Lower lobe of right lung (tissue), 2 donors: ENCODE measurements at regions not wholly inside any gene's neighbourhood (a gene's known extent, or its start where the extent isn't known, plus 50 kb on each side); places are given as distances from the start of the nearest gene placed in this dataset.

Experiments used
- ATAC-seq, 2 donors: fragments of 200-7000 bp; cut with Tn5 transposase; one replicate each; pipeline ENCODE4 v1.9.1; 2020 to 2022; ENCODE audit warnings: mild to moderate bottlenecking in 2 of 2, moderate library complexity in 2 of 2
- DNase-seq: peaks from one replicate; pipeline ENCODE4 v3.0.0-alpha.2; 2020
- H3K27ac ChIP-seq: fragments of 200-600 bp; one replicate; pipeline ENCODE4 v1.8.0; 2022
- H3K27me3 ChIP-seq: fragments of 200-600 bp; one replicate; pipeline ENCODE4 v1.8.0; 2022; ENCODE audit warnings: low read depth
- H3K36me3 ChIP-seq: fragments of 200-600 bp; one replicate; pipeline ENCODE4 v1.8.0; 2022; ENCODE audit warnings: mild to moderate bottlenecking
- H3K4me1 ChIP-seq: fragments of 200-600 bp; one replicate; pipeline ENCODE4 v1.8.0; 2022
- H3K4me3 ChIP-seq: fragments of 200-600 bp; one replicate; pipeline ENCODE4 v1.8.0; 2022; ENCODE audit warnings: mild to moderate bottlenecking
- H3K9me3 ChIP-seq: fragments of 200-600 bp; one replicate; pipeline ENCODE4 v1.8.0; 2022
- intact Hi-C: fragments of 100-400 bp; cut with DNase I; formaldehyde crosslinking; loops from one replicate; pipeline ENCODE4 v1.11.0; 2022
- TF ChIP-seq, protein P1 (sequence below): fragments of 200-600 bp; IDR thresholded peaks from one replicate; pipeline ENCODE4 v1.8.0; 2022; ENCODE audit warnings: antibody characterized with exemption, mild to moderate bottlenecking
- donor health status: DM: no; HTN: yes; CAD: no; lungs with severe emphysema.

DNA sequence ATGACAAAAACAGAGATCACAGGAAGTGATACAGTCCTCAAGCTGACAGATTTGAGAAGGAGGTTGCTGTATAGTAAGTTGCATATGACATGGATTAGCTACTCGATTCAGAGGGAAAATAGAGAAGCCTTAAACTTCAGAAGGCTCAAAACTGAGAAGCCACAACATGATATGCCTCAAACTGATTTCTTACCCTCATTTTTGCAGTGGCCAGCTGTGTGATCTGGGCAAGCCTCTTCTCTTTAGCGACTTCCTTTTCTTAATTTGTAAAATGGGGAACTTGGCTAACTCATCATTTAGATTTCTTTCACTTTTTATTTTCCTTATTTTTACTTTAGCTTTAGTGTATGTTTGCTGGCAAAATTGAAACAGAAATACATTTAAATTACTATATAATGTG, 421.1 kb downstream of the KIF4B start:
- Histone ChIP-seq H3K36me3 (no peaks in the 10 kb centered on the region), H3K4me3 (no peak overlapping the region), H3K27ac (no peak overlapping the region), H3K9me3 (no peaks in the 10 kb centered on the region), H3K4me1 (no peaks in the 10 kb centered on the region), H3K27me3 (no peaks in the 10 kb centered on the region)
- intact Hi-C loops: no loop called here
- TF ChIP-seq, protein P1, sequence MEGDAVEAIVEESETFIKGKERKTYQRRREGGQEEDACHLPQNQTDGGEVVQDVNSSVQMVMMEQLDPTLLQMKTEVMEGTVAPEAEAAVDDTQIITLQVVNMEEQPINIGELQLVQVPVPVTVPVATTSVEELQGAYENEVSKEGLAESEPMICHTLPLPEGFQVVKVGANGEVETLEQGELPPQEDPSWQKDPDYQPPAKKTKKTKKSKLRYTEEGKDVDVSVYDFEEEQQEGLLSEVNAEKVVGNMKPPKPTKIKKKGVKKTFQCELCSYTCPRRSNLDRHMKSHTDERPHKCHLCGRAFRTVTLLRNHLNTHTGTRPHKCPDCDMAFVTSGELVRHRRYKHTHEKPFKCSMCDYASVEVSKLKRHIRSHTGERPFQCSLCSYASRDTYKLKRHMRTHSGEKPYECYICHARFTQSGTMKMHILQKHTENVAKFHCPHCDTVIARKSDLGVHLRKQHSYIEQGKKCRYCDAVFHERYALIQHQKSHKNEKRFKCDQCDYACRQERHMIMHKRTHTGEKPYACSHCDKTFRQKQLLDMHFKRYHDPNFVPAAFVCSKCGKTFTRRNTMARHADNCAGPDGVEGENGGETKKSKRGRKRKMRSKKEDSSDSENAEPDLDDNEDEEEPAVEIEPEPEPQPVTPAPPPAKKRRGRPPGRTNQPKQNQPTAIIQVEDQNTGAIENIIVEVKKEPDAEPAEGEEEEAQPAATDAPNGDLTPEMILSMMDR: no peak
- DNase-seq: no peak
- no peak for ATAC-seq

DNA sequence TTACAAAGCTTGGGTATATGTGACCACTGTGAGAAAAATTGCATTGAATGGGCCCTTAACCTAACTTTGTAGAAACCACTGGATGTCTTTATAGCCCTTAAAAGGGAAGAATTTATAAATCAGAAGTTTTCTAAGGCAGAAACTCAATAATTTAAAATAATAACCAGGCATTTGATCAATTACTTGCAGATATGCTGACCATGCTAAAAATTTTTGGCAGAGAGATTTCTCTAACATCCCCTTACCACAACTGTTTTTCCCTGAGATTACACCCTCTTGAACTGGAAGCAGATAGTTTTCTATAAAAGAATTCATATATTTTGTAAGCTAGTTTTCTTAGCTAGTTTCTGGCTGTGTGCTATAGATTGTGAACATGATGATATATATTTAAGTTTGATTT, 428.3 kb downstream of the KIF4B start:
- DNase-seq (no peak), ATAC-seq (no peak)
- H3K36me3 ChIP-seq: no peaks in the 10 kb centered on the region
- intact Hi-C loops: no loop called here
- no peaks in the 10 kb centered on the region for H3K9me3 ChIP-seq
- no peak overlapping the region for H3K27ac ChIP-seq
- no peaks in the 10 kb centered on the region for H3K27me3 ChIP-seq
- TF ChIP-seq, protein P1: no peak
- no peak overlapping the region for H3K4me3 ChIP-seq
- no peaks in the 10 kb centered on the region for H3K4me1 ChIP-seq

DNA sequence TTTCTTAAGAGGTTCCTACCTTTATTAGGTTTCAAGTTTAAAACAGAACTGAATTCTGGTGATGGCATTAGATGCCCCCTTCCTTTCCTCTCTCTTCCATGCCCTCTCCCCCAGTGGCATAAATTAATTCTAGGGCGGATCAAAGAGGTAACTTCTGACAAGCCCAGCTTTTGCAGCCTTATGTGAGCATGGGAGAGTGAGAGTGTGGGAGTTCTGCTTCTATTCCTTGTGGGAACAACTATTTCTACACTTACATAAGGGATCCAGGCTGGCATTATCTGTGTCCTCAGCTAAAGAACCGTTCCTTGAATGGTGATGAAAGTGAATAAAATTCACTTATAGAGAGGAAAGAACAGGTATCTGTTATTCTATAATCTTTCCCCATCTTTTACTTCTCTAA, 437.6 kb downstream of the KIF4B start:
- DNase-seq (no peak), ATAC-seq (no peak)
- intact Hi-C loops: no loop called here
- Histone ChIP-seq H3K4me3 (no peak overlapping the region), H3K27ac (no peak overlapping the region), H3K4me1 (no peaks in the 10 kb centered on the region), H3K27me3 (no peaks in the 10 kb centered on the region), H3K9me3 (no peaks in the 10 kb centered on the region), H3K36me3 (no peaks in the 10 kb centered on the region)
- TF ChIP-seq, protein P1: no peak

DNA sequence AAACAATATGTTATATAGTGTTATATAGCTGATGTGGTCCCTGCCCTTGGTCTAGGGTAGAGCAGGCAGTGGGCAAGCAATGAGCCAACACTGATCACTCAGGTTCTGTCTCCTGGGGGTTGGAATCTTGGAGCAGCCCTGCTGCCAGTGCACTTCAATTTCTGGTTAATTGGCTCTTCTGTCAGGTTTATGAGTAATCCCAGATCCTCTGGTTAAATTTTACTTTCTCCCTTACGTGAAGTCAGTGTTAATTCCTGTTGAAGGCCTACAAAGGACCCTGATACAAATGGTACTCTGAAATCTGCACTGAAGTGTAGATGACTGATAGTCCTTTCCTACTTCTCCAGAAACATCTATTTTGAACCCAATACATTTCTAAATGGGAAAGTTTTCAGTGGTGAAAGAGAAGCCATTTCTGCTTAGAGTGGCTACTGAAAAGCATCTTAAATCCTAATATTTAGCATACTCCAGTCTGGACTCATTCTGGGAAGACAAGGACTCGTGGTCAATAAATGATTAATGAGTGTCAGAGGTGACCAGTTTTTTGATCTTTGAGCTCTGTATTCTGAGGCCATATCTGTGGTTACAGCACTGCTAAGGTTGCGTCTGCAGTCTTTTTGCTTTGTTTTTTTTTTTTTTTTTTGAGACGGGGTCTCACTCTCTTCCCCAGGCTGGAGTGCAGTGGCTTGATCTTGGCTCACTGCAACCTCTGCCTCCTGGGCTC, 442.4 kb downstream of the KIF4B start:
- H3K27ac ChIP-seq: no peak overlapping the region
- TF ChIP-seq, protein P1: no peak
- H3K27me3 ChIP-seq: no peaks in the 10 kb centered on the region
- no peaks in the 10 kb centered on the region for H3K36me3 ChIP-seq
- ATAC-seq (no peak), DNase-seq (no peak)
- H3K4me3 ChIP-seq: no peak overlapping the region
- H3K9me3 ChIP-seq: no peaks in the 10 kb centered on the region
- intact Hi-C loops: no loop called here
- H3K4me1 ChIP-seq: no peaks in the 10 kb centered on the region

DNA sequence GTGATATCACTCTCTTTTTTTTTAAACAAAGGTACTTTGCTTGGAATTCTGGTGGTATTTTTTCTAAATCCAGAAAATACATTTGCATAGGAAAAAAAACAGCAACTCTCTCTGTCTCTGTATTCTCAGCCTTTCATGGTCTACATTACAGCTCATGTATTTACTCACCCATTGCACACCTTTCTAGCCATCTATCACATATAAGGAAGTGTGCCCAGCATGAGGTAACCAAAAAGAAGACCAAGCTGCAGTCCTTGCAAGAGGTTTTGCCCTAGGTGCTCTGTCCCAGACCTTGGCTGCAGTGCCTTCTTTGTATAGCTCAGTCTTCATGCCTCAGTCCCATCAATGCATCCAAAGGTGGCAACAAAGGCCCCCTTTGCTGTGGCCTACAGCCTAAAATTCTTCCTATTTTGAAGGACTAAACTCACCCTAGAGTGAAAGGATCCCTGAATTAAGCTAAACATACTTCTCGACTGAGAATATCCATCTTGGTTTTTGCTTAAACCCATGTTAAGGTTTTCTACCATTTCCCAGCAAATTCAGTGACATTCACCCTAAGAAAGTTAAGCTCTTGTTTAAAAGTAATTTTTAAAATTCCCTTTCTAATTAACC, 446.4 kb downstream of the KIF4B start:
- no peak for ATAC-seq
- Histone ChIP-seq H3K27ac (no peak overlapping the region), H3K4me1 (no peaks in the 10 kb centered on the region), H3K36me3 (no peaks in the 10 kb centered on the region), H3K4me3 (no peak overlapping the region), H3K9me3 (no peaks in the 10 kb centered on the region), H3K27me3 (no peaks in the 10 kb centered on the region)
- intact Hi-C loops: no loop called here
- no peak for DNase-seq
- TF ChIP-seq, protein P1: no peak
